HG03045 (cell line): ENCODE measurements at regions not wholly inside any gene's neighbourhood (a gene's known extent, or its start where the extent isn't known, plus 50 kb on each side); places are given as distances from the start of the nearest gene placed in this dataset.

Experiments used
- ATAC-seq: cut with Tn5 transposase; IDR thresholded peaks from one replicate; pipeline ENCODE4 v1.9.1; 2021; ENCODE audit warnings: mild to moderate bottlenecking, moderate library complexity; ENCODE audit not compliant: unreplicated experiment

- ATAC-seq, result no peak
These were observed 426.5 kb downstream of the UTRN start for GRCh38 chr6:144711661-144712060.

- no peak for ATAC-seq
These were observed 427.4 kb downstream of the UTRN start for GRCh38 chr6:144712541-144712940.

DNA sequence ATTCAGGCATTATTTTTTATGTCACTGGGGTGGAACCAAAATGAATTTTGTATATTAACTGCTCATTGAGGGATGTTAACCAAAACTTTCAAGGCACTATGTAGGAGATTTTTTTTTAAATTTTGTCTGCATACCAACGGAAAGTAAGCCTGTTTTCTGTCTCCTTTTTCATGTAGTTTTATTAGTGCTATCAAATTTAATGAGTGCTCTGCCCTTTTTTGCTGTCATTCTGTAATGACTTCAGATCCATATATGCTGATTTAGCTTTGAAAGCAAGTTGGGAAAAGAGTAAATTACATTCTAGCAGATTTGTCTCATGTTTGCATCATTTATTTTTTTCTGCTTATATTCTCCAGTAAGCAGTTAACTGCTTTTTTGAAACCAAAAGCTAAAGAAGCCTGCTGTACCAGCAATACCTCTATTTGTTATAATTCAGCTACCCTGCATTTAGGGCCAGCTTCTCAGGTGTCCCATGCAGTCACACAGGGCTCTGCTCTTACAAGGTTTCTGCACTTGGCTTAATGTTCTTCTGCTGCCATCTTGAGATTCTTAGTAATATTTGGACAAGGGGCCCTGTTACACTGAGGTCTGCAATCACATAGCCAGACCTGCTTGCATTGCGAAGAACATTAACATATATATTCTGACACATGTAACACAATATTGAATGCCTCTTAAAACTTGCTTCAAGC is 429.0 kb downstream of the UTRN start:
- no peak for ATAC-seq

DNA sequence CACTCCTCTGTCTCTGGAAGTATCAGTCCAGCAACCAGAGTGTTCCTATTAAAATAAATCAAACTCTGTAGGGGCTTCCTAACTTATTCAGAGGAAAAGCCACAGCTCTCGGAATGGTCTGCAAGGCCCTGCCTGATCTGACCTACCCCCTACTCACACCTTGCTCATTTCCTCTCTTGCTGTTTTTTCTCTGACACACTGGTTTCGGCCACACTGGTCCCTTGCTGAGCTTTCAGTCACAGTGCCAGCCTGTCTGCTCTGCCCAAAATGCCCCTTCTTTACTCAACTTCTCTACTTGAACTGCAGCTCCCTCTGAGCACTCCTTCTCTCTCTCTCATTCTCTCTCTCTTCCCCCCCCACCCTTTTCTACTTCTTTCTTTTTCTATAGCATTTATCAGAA is 430.2 kb downstream of the UTRN start:
- ATAC-seq, result peak; percentile 63

- ATAC-seq, result no peak
These were observed 433.3 kb downstream of the UTRN start for GRCh38 chr6:144718431-144718830.

GRCh38 chr6:144721232-144721631 is 436.1 kb downstream of the UTRN start:
- no peak for ATAC-seq

DNA sequence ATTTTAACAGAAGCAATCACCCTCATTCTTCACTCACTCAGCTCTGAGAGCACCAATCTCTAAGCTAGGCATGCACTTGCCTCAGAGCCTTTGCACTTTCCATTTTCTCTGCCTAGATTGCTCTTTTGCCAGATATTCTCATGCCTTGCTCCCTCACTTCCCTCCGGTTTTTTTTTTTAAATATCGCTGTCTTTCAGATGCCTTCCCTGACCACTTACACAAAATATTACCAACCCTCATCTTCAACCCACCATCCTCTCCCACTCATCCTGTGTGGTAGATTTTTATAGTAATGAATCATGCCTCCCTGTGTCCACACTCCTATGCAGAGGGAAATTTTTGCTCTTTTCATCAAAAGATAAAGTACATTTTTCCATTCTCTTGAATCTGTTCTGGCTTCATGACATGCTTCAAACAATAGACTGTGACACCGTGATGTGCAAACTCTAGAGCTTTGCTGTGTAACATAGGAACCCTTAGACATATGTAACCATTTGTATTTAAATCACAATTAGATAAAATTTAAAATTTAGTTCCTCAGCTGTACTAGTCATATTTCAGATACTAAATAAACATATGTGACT is 437.1 kb downstream of the UTRN start:
- ATAC-seq, result no peak

- ATAC-seq, result no peak
These were observed 437.8 kb downstream of the UTRN start for GRCh38 chr6:144722925-144723324.

- no peak for ATAC-seq
These were observed 438.3 kb downstream of the UTRN start for GRCh38 chr6:144723431-144723830.

GRCh38 chr6:144724818-144725217 is 439.7 kb downstream of the UTRN start:
- ATAC-seq, result no peak

DNA sequence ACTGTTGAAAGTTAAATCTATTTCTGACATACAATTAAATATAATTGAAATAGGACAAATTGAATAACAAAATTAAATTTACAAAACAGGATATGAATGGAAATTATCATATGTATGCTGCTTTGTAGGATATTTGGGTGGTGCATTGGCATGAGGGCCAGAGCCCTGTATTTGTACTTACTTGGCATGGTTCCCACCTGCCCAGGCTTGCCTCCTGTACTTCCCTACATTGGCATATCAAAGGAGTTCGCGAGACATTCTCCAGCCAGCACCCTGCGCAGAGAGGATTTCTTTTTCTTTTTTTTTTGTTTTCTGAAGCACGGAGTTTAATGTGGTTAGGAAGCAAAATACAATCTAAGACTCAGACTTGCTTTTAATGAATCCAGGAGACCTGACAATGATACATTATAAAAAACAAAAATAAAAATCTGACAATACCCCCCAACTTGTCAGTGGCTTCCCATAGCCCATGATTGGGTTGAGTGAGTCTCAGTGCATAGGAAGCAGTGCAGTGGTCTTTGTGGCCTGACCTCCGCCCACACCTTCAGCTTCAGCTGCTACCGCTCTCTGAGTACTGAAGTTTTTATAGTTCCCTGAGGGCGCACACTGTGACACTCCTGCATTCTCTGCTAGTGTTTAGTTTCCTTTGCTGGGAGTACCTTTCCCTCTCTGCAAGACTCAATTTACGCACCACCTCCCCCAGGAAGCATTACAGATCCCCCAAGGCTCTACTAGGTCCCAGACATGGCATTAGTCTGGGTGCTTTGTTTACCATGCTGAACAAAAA is 440.8 kb downstream of the UTRN start:
- ATAC-seq, result peak; percentile 78

- ATAC-seq, result no peak
These were observed 443.7 kb downstream of the UTRN start for GRCh38 chr6:144728804-144729203.

DNA sequence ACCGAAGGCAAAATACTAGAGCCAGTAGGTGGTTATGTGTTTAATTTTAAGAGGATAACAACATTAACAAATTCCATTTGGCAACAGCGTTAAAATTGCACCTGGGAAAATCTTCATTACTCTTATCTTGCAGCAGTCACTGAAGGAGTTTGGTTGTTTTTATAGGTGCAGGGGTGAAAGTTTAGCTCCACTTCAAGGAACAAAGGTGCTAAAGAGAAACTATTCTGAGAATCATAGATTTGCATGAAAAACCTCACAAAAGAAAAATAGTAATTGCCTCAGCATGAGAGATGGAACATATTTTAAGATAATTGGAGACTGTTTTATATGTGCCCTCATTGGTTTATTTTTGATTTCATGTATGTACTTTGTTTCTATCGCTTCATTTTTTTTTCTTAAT is 444.4 kb downstream of the UTRN start:
- ATAC-seq, result peak; percentile 52

GRCh38 chr6:144730088-144730645 is 445.0 kb downstream of the UTRN start:
- peak; percentile 49 for ATAC-seq

DNA sequence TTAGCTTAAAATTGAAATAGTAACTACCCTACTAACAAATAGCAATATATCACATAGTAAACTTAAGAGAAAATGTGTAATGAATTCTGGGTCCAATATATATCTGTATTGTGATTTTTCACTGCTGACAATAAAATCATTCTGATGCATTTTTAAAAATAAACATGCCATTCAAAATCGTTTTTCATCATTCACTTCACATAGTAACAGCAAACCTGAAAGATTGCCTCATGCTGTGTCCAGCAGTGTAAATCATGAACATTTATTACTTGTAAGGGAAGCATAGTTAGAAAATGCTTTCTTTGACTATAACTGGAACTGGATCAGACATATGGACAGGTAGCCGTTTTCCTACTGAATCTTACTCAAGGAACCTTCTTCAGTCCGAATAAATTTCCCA is 446.1 kb downstream of the UTRN start:
- no peak for ATAC-seq

DNA sequence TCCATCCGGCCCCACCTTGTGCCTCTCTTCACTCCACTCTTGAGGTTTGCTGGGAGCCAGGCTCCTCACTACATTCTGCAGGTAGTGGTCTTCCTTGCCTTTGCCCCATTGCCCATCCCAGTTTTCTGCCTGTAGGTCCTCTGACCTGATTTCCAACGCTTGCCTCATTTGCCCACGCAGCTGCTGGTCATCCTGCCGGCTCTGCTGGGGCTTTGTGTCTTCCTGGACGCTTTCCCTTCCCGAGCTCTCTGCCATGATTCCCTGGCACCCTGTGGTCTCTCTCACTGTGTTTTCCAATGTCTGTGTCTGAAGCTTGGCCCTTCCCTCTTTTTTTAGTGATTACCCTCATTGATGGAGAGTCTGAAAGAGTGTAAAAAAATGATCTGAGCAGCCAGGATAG is 451.6 kb downstream of the UTRN start:
- no peak for ATAC-seq

- ATAC-seq, result no peak
These were observed 452.9 kb downstream of the UTRN start for GRCh38 chr6:144737998-144738397.

DNA sequence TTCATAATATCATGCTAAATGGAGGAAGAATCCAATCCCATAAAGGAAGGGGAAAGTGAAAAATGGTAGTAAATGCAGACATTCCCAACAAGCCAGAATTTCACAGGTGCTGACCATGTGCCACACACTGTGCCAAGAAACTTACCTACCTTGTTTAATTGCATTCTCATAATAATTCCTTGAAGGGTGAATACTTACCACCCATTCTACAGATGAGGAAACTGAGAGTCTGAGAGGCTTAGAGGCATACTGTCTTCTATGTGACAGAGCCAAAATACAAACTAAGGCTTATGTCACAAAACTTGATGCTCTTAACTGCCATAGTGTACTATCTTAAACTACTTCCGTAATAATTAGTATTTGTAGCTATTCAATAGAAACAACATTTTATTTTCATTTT is 454.7 kb downstream of the UTRN start:
- ATAC-seq, result no peak

GRCh38 chr6:144741659-144742058 is 456.5 kb downstream of the UTRN start:
- ATAC-seq, result no peak

- no peak for ATAC-seq
These were observed 457.6 kb downstream of the UTRN start for GRCh38 chr6:144742779-144743178.

DNA sequence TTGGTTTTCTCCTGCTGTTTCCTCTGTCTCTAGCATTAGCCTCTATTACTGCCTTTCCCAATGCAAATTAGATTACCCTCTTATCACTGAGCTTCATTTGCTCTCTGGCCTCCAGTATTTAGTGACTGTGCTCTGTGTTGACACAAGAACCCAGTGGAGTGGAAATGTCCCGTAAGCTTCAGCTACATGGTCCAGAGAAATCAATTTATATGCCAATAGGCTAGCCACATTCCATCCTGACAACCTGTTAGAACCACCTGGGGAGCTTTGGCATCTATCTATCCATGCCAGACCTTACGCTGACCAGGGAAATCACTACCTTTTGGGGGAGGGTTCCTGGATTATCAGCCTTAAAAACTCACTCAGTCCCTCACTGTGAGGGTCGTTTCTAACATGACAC is 459.6 kb downstream of the UTRN start:
- ATAC-seq, result no peak

DNA sequence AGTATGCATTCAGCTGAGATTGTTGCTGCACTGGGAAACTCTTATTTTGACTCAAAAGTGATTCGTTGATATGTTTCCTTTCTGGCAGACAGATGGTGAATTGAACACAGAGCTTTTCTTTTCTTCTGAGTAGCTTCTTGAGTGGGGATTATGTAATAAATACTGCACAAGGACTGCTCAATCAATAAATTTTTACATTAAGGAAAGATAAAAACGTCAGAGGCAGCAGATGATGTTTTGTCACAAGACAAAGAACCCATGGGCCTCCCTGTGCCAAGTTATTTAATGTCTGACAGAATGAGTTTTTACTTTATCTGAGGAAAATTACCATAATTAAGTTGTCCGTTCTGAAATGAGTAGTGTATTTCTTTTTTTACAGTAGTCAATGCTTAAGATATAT is 460.3 kb downstream of the UTRN start:
- no peak for ATAC-seq
